ENCODE measurements at regions not wholly inside any gene's neighbourhood (a gene's known extent, or its start where the extent isn't known, plus 50 kb on each side); places are given as distances from the start of the nearest gene placed in this dataset.
A peak's percentile ranks its signal among the peaks of the same experiment; 100 is the strongest.

GRCh38 chr15:39157882-39158281, 423.0 kb upstream of the THBS1 start:
- TF ChIP-seq, protein P1, sequence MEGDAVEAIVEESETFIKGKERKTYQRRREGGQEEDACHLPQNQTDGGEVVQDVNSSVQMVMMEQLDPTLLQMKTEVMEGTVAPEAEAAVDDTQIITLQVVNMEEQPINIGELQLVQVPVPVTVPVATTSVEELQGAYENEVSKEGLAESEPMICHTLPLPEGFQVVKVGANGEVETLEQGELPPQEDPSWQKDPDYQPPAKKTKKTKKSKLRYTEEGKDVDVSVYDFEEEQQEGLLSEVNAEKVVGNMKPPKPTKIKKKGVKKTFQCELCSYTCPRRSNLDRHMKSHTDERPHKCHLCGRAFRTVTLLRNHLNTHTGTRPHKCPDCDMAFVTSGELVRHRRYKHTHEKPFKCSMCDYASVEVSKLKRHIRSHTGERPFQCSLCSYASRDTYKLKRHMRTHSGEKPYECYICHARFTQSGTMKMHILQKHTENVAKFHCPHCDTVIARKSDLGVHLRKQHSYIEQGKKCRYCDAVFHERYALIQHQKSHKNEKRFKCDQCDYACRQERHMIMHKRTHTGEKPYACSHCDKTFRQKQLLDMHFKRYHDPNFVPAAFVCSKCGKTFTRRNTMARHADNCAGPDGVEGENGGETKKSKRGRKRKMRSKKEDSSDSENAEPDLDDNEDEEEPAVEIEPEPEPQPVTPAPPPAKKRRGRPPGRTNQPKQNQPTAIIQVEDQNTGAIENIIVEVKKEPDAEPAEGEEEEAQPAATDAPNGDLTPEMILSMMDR (IDR thresholded peaks at IDR 0.05): no peak

GRCh38 chr15:39159833-39160232, 421.0 kb upstream of the THBS1 start:
- DNase-seq (ENCODE audit: low spot score): no peak
- TF ChIP-seq, protein P1 (IDR thresholded peaks at IDR 0.05): no peak
- no peak for ATAC-seq (ENCODE audit: low FRiP score)

More at GRCh38 chr15:39157882-39158281, 423.0 kb upstream of the THBS1 start:
- DNase-seq (ENCODE audit: low spot score) (no peak), ATAC-seq (ENCODE audit: low FRiP score) (peak; percentile 50)

- TF ChIP-seq, protein P1 (IDR thresholded peaks at IDR 0.05): no peak
- no peak for ATAC-seq (ENCODE audit: low FRiP score)
- no peak for DNase-seq (ENCODE audit: low spot score)
These were observed 419.8 kb upstream of the THBS1 start for GRCh38 chr15:39161096-39161495.

DNA sequence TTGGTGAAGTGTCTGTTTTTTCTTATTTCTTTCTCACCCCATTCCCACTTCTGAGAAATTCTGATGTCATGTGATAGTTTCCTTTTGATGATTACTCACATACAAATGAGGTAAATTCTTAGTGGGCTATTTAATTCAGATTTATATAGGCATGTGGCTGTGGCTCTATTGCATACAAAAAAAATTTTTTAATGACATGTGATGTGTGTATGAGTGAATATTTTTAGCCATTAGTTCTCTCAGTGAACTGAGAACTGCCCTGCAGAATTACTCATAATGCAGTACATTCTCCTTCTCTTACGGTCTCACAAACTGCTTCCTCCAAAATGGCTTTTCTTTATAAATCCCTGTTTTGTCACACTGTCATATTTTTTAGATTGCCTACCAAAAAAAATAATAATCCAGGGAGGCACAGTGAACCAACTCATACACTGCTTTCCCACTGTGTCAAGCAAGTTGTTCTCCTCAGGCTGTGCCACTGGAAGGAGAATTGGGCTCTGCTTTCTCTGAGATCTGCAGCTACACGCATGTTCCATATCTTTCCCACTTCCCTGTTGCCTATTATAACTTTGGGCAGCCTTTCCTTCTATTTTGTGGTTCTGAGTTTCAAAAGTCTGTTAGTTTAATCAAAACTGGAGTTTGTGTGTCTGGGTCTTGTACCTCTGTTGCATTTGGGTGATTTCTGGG, 415.7 kb upstream of the THBS1 start:
- TF ChIP-seq, protein P1 (IDR thresholded peaks at IDR 0.05): no peak
- ATAC-seq (ENCODE audit: low FRiP score) (no peak), DNase-seq (ENCODE audit: low spot score) (no peak)

- ATAC-seq (ENCODE audit: low FRiP score) (peak; percentile 80), DNase-seq (ENCODE audit: low spot score) (no peak)
- TF ChIP-seq, protein P1 (IDR thresholded peaks at IDR 0.05): no peak
These were observed 413.5 kb upstream of the THBS1 start for GRCh38 chr15:39167164-39168058.

GRCh38 chr15:39171944-39172368, 408.9 kb upstream of the THBS1 start:
- ATAC-seq (ENCODE audit: low FRiP score) (peak; percentile 61), DNase-seq (ENCODE audit: low spot score) (no peak)
- TF ChIP-seq, protein P1 (IDR thresholded peaks at IDR 0.05): no peak
